Liver (tissue), 8 donors: ENCODE measurements at regions not wholly inside any gene's neighbourhood (a gene's known extent, or its start where the extent isn't known, plus 50 kb on each side); places are given as distances from the start of the nearest gene placed in this dataset.

Source experiments
- DNase-seq: peaks from one replicate; pipeline ENCODE4 v3.0.0-alpha.2; 2017; ENCODE audit warnings: low spot score
- H3K27ac ChIP-seq, 2 donors: one replicate each; pipeline ENCODE4 v1.7.0; 2013; ENCODE audit warnings: inconsistent platforms in 2 of 2, low read length in 2 of 2, control low read depth in 1 of 2, low read depth in 1 of 2, mild to moderate bottlenecking in 1 of 2
- H3K27me3 ChIP-seq, 4 donors: one replicate each; pipeline versions ENCODE4 v1.6.1 to v1.7.0; 2013; ENCODE audit warnings: low read length in 3 of 4, inconsistent platforms in 1 of 4, mild to moderate bottlenecking in 1 of 4, moderate library complexity in 1 of 4; ENCODE audit not compliant: control insufficient read depth in 4 of 4, insufficient read depth in 4 of 4
- H3K36me3 ChIP-seq, 4 donors: one replicate each; pipeline versions ENCODE4 v1.6.1 to v1.7.0; 2013; ENCODE audit warnings: low read length in 3 of 4, mild to moderate bottlenecking in 3 of 4, low read depth in 1 of 4, moderate library complexity in 1 of 4; ENCODE audit not compliant: control insufficient read depth in 4 of 4, insufficient read depth in 3 of 4
- H3K4me1 ChIP-seq, 4 donors: one replicate each; pipeline versions ENCODE4 v1.6.1 to v1.7.0; 2013; ENCODE audit warnings: low read length in 3 of 4, mild to moderate bottlenecking in 3 of 4, moderate library complexity in 1 of 4; ENCODE audit not compliant: control insufficient read depth in 4 of 4, insufficient read depth in 4 of 4
- H3K4me3 ChIP-seq, 3 donors: one replicate each; pipeline versions ENCODE4 v1.6.1 to v1.7.0; 2013; ENCODE audit warnings: low read length in 3 of 3, control low read depth in 1 of 3, low read depth in 1 of 3, mild to moderate bottlenecking in 1 of 3
- H3K9ac ChIP-seq, 2 donors: one replicate each; pipeline ENCODE4 v1.7.0; 2013; ENCODE audit warnings: low read length in 2 of 2, mild to moderate bottlenecking in 2 of 2, moderate library complexity in 2 of 2, control low read depth in 1 of 2, low read depth in 1 of 2
- H3K9me3 ChIP-seq, 4 donors: one replicate each; pipeline versions ENCODE4 v1.6.1 to v1.7.0; 2013; ENCODE audit warnings: low read length in 3 of 4; ENCODE audit not compliant: control insufficient read depth in 4 of 4
- CTCF ChIP-seq: fragments of 150-350 bp; IDR thresholded peaks from 2 replicates; pipeline ENCODE4 v1.5.1; 2017; ENCODE audit warnings: improper control_type of control experiment, low read depth, low read length; ENCODE audit not compliant: missing input control
- EGR1 ChIP-seq, 2 donors: IDR thresholded peaks; 2 replicates each; pipeline ENCODE4 v1.6.1; 2016 to 2018; ENCODE audit warnings: antibody characterized with exemption in 2 of 2, low read depth in 2 of 2
- FOXA1 ChIP-seq: IDR thresholded peaks from 2 replicates; pipeline ENCODE4 v1.6.1; 2016; ENCODE audit warnings: antibody characterized with exemption
- FOXA2 ChIP-seq: IDR thresholded peaks from 2 replicates; pipeline ENCODE4 v1.6.1; 2016; ENCODE audit warnings: antibody characterized with exemption
- GABPA ChIP-seq, 2 donors: IDR thresholded peaks in 1 of 2; conservative IDR thresholded peaks in 1 of 2; 2 replicates each; pipeline ENCODE4 v1.6.1; 2016; ENCODE audit warnings: antibody characterized with exemption in 2 of 2, mild to moderate bottlenecking in 1 of 2, moderate library complexity in 1 of 2
- HNF4A ChIP-seq, 2 donors: conservative IDR thresholded peaks; 2 replicates each; pipeline ENCODE4 v1.6.1; 2016; ENCODE audit warnings: antibody characterized with exemption in 2 of 2, mild to moderate bottlenecking in 2 of 2
- HNF4G ChIP-seq: IDR thresholded peaks from 2 replicates; pipeline ENCODE4 v1.6.1; 2016; ENCODE audit warnings: antibody characterized with exemption
- JUND ChIP-seq, 2 donors: IDR thresholded peaks; 2 replicates each; pipeline ENCODE4 v1.6.1; 2016; ENCODE audit warnings: antibody characterized with exemption in 2 of 2
- NR2F2 ChIP-seq: IDR thresholded peaks from 2 replicates; pipeline ENCODE4 v1.6.1; 2016; ENCODE audit warnings: antibody characterized with exemption
- RAD21 ChIP-seq, 2 donors: IDR thresholded peaks; 2 replicates each; pipeline ENCODE4 v1.6.1; 2016; ENCODE audit warnings: antibody characterized with exemption in 2 of 2, mild to moderate bottlenecking in 2 of 2
- RXRA ChIP-seq, 2 donors: IDR thresholded peaks; 2 replicates each; pipeline ENCODE4 v1.6.1; 2017 to 2018; ENCODE audit warnings: antibody characterized with exemption in 2 of 2, mild to moderate bottlenecking in 1 of 2
- SP1 ChIP-seq: IDR thresholded peaks from 2 replicates; pipeline ENCODE4 v1.6.1; 2018; ENCODE audit warnings: antibody characterized with exemption, mild to moderate bottlenecking
- TAF1 ChIP-seq: conservative IDR thresholded peaks from 2 replicates; pipeline ENCODE4 v1.6.1; 2016; ENCODE audit warnings: antibody characterized with exemption, mild to moderate bottlenecking
- YY1 ChIP-seq: IDR thresholded peaks from 2 replicates; pipeline ENCODE4 v1.6.1; 2016; ENCODE audit warnings: antibody characterized with exemption, mild to moderate bottlenecking
- WGBS: extraction: QIAGEN DNeasy Blood & Tissue Kit; methylation state at CpG from one replicate; pipeline ENCODE4 v1.1.7; 2013; 5-methylcytosine and 5-hydroxymethylcytosine counted together
- TF ChIP-seq, protein P1 (sequence below): IDR thresholded peaks from 2 replicates; pipeline ENCODE4 v1.6.1; 2016; ENCODE audit warnings: antibody characterized with exemption
- TF ChIP-seq, protein P2 (sequence below): IDR thresholded peaks from 2 replicates; pipeline ENCODE4 v1.6.1; 2016; ENCODE audit warnings: antibody characterized with exemption
- TF ChIP-seq, protein P3 (sequence below): IDR thresholded peaks from 2 replicates; pipeline ENCODE4 v1.6.1; 2016; ENCODE audit warnings: antibody characterized with exemption
- TF ChIP-seq, protein P4 (sequence below): IDR thresholded peaks from 2 replicates; pipeline ENCODE4 v1.6.1; 2016; ENCODE audit warnings: antibody characterized with exemption, mild to moderate bottlenecking
- donor health status: healthy.
- donor health status: healthy.
- donor health status: healthy.
- donor health status: healthy.
- donor health status: healthy.

DNA sequence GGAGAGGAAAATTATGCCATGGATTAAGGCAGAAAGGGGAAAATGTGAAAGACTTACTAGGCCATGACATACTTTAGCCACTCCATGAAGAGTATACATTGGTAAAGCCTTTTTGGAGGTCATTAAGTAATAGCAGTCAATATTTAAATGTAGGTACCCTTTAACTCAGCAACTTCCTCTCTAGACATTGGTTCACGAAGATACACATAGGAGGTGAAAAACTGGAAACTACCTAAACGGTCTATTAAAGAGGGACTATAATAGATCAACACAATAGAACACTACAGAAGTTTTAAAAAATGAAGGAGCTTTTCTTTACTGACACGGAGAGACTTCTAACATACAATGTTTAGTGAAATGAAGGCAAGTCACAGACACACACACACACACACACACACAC lies 68.2 kb upstream of the BMAL1 start:
- Histone ChIP-seq H3K36me3 (no peaks in the 10 kb centered on the region), H3K9ac (no peak overlapping the region), H3K27me3 (no peaks in the 10 kb centered on the region), H3K27ac (no peak overlapping the region), H3K4me3 (no peak overlapping the region), H3K4me1 (peaks cover 0 to 11% (median 8%) of the 10 kb centered on the region in 4 donors), H3K9me3 (no peaks in the 10 kb centered on the region)
- no peak for DNase-seq
- WGBS, result 85% methylated on average over 3 of the region's 3 CpGs
- TF ChIP-seq, protein P1, sequence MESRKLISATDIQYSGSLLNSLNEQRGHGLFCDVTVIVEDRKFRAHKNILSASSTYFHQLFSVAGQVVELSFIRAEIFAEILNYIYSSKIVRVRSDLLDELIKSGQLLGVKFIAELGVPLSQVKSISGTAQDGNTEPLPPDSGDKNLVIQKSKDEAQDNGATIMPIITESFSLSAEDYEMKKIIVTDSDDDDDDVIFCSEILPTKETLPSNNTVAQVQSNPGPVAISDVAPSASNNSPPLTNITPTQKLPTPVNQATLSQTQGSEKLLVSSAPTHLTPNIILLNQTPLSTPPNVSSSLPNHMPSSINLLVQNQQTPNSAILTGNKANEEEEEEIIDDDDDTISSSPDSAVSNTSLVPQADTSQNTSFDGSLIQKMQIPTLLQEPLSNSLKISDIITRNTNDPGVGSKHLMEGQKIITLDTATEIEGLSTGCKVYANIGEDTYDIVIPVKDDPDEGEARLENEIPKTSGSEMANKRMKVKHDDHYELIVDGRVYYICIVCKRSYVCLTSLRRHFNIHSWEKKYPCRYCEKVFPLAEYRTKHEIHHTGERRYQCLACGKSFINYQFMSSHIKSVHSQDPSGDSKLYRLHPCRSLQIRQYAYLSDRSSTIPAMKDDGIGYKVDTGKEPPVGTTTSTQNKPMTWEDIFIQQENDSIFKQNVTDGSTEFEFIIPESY, result no peak
- TF ChIP-seq, protein P2, sequence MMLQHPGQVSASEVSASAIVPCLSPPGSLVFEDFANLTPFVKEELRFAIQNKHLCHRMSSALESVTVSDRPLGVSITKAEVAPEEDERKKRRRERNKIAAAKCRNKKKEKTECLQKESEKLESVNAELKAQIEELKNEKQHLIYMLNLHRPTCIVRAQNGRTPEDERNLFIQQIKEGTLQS, result no peak
- TF ChIP-seq RAD21 (IDR thresholded peaks at IDR 0.05) (no peak), FOXA2 (no peak), JUND (IDR thresholded peaks at IDR 0.05) (no peak), EGR1 (IDR thresholded peaks at IDR 0.05; ENCODE audit: low read depth in 2 of 2) (no peak), RXRA (IDR thresholded peaks at IDR 0.05) (no peak), CTCF (no peak), HNF4A (conservative IDR thresholded peaks at IDR 0.05) (no peak), HNF4G (no peak), TAF1 (no peak), NR2F2 (no peak), SP1 (no peak), YY1 (no peak), FOXA1 (no peak), GABPA (IDR thresholded peaks at IDR 0.05 in 1 of 2, conservative IDR thresholded peaks at IDR 0.05 in 1 of 2) (no peak)
- TF ChIP-seq, protein P3, sequence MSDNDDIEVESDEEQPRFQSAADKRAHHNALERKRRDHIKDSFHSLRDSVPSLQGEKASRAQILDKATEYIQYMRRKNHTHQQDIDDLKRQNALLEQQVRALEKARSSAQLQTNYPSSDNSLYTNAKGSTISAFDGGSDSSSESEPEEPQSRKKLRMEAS, result no peak
- TF ChIP-seq, protein P4, sequence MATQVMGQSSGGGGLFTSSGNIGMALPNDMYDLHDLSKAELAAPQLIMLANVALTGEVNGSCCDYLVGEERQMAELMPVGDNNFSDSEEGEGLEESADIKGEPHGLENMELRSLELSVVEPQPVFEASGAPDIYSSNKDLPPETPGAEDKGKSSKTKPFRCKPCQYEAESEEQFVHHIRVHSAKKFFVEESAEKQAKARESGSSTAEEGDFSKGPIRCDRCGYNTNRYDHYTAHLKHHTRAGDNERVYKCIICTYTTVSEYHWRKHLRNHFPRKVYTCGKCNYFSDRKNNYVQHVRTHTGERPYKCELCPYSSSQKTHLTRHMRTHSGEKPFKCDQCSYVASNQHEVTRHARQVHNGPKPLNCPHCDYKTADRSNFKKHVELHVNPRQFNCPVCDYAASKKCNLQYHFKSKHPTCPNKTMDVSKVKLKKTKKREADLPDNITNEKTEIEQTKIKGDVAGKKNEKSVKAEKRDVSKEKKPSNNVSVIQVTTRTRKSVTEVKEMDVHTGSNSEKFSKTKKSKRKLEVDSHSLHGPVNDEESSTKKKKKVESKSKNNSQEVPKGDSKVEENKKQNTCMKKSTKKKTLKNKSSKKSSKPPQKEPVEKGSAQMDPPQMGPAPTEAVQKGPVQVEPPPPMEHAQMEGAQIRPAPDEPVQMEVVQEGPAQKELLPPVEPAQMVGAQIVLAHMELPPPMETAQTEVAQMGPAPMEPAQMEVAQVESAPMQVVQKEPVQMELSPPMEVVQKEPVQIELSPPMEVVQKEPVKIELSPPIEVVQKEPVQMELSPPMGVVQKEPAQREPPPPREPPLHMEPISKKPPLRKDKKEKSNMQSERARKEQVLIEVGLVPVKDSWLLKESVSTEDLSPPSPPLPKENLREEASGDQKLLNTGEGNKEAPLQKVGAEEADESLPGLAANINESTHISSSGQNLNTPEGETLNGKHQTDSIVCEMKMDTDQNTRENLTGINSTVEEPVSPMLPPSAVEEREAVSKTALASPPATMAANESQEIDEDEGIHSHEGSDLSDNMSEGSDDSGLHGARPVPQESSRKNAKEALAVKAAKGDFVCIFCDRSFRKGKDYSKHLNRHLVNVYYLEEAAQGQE, result no peak
